ENCODE measurements at regions not wholly inside any gene's neighbourhood (a gene's known extent, or its start where the extent isn't known, plus 50 kb on each side); places are given as distances from the start of the nearest gene placed in this dataset.

- TF ChIP-seq CTCF (IDR thresholded peaks at IDR 0.05; ENCODE audit: insufficient read depth, low read length, poor library complexity, severe bottlenecking) (no peak), EZH2phosphoT487 (conservative IDR thresholded peaks at IDR 0.05; ENCODE audit: low read length) (no peak)
Measured at GRCh38 chr2:83420993-83421392, 1038.1 kb downstream of the SUCLG1 start.

Data from SU-DHL-6 (cell line).